WI38 (cell line): ENCODE measurements at regions not wholly inside any gene's neighbourhood (a gene's known extent, or its start where the extent isn't known, plus 50 kb on each side); places are given as distances from the start of the nearest gene placed in this dataset.

Experiments
- H3K4me3 ChIP-seq: 2 replicates; pipeline ENCODE4 v1.5.1; 2011; ENCODE audit warnings: low read depth, mild to moderate bottlenecking, control low read depth, low read length
- CTCF ChIP-seq: IDR thresholded peaks from 2 replicates; pipeline ENCODE4 v1.5.1; 2012; ENCODE audit warnings: low read depth, mild to moderate bottlenecking, control low read depth, low read length

- TF ChIP-seq CTCF = no peak
- no peak overlapping the region for H3K4me3 ChIP-seq
Observed at GRCh38 chr13:32962342-32962741, 53.9 kb upstream of the KL start.

- H3K4me3 ChIP-seq = no peak overlapping the region
- no peak for TF ChIP-seq CTCF
Observed at GRCh38 chr13:32964987-32965386, 51.2 kb upstream of the KL start.
